Keratinocyte (primary cell): ENCODE measurements at regions not wholly inside any gene's neighbourhood (a gene's known extent, or its start where the extent isn't known, plus 50 kb on each side); places are given as distances from the start of the nearest gene placed in this dataset.

Experiments
- DNase-seq: peaks from one replicate; pipeline ENCODE4 v3.0.0-alpha.2; 2011; ENCODE audit warnings: low read depth, missing footprints, low spot score
- FAIRE-seq: peaks from 2 replicates; lab custom pipeline; 2011; peaks lifted over from hg19 to GRCh38; lab: Jason Lieb, UNC
- H2AFZ ChIP-seq: 2 replicates; pipeline ENCODE4 v1.6.0; 2012; ENCODE audit warnings: low read length, control low read depth, inconsistent platforms; ENCODE audit not compliant: control insufficient read depth
- H3K27ac ChIP-seq: 2 replicates; pipeline ENCODE4 v1.5.1; 2011; ENCODE audit warnings: low read length; ENCODE audit not compliant: control insufficient read depth, insufficient read depth
- H3K27me3 ChIP-seq: 3 replicates; pipeline ENCODE4 v1.6.0; 2011; ENCODE audit warnings: low read length; ENCODE audit not compliant: control insufficient read depth, insufficient read depth; ENCODE audit errors: extremely low read depth
- H3K36me3 ChIP-seq, 2 experiments: 2 replicates in 1 of 2; 3 replicates in 1 of 2; pipeline ENCODE4 v1.5.1; 2011; ENCODE audit warnings: low read length in 2 of 2, mild to moderate bottlenecking in 1 of 2; ENCODE audit not compliant: control insufficient read depth in 2 of 2, insufficient read depth in 2 of 2; ENCODE audit errors: extremely low read depth in 1 of 2
- H3K4me1 ChIP-seq: 3 replicates; pipeline ENCODE4 v1.5.1; 2011; ENCODE audit warnings: low read length; ENCODE audit not compliant: control insufficient read depth, insufficient read depth; ENCODE audit errors: extremely low read depth
- H3K4me2 ChIP-seq: 3 replicates; pipeline ENCODE4 v1.6.0; 2011; ENCODE audit warnings: low read depth, low read length; ENCODE audit not compliant: control insufficient read depth, insufficient read depth; ENCODE audit errors: extremely low read depth
- H3K4me3 ChIP-seq, 3 experiments: fragments of 200-600 bp in 1 of 3; sonication (generic) in 1 of 3; 2 replicates in 2 of 3; 3 replicates in 1 of 3; pipeline ENCODE4 v1.5.1; 2011 to 2016; ENCODE audit warnings: low read length in 3 of 3, mild to moderate bottlenecking in 3 of 3, control low read depth in 2 of 3, inconsistent platforms in 1 of 3, low read depth in 1 of 3, mixed read lengths in 1 of 3, mixed run types in 1 of 3, moderate library complexity in 1 of 3; ENCODE audit not compliant: control insufficient read depth in 2 of 3, insufficient read depth in 2 of 3; ENCODE audit errors: extremely low read depth in 1 of 3
- H3K79me2 ChIP-seq: 2 replicates; pipeline ENCODE4 v1.6.0; 2012; ENCODE audit warnings: low read length; ENCODE audit not compliant: control insufficient read depth, insufficient read depth
- H3K9ac ChIP-seq: 3 replicates; pipeline ENCODE4 v1.6.0; 2011; ENCODE audit warnings: low read length; ENCODE audit not compliant: control insufficient read depth, insufficient read depth; ENCODE audit errors: extremely low read depth
- H3K9me1 ChIP-seq: 3 replicates; pipeline ENCODE4 v1.6.0; 2011; ENCODE audit warnings: low read length; ENCODE audit not compliant: control insufficient read depth, insufficient read depth; ENCODE audit errors: extremely low read depth
- H3K9me3 ChIP-seq: 2 replicates; pipeline ENCODE4 v1.5.1; 2012; ENCODE audit warnings: low read depth, low read length; ENCODE audit not compliant: control insufficient read depth
- H4K20me1 ChIP-seq: 3 replicates; pipeline ENCODE4 v1.6.0; 2011; ENCODE audit warnings: low read length; ENCODE audit not compliant: control insufficient read depth, insufficient read depth; ENCODE audit errors: extremely low read depth
- EZH2 ChIP-seq: IDR thresholded peaks from one replicate; pipeline ENCODE4 v1.6.1; 2012; ENCODE audit warnings: inconsistent platforms, mild to moderate bottlenecking, low read length, moderate library complexity
- dilution Hi-C: fragments of 300-500 bp; cut with MboI; formaldehyde crosslinking; loops from one replicate; pipeline ENCODE4 v1.7.0; 2020; ENCODE audit warnings: low sequenced_read_pairs; ENCODE audit not compliant: extremely low pct_ligation_motif_present
- TF ChIP-seq, protein P1 (sequence below), 3 experiments: IDR thresholded peaks in 1 of 3; conservative IDR thresholded peaks in 1 of 3; optimal IDR thresholded peaks in 1 of 3; 2 replicates in 2 of 3; 3 replicates in 1 of 3; pipeline versions ENCODE3 to v1.5.1; 2011; ENCODE audit warnings: low read length in 3 of 3, mild to moderate bottlenecking in 3 of 3, moderate library complexity in 2 of 3, control low read depth in 1 of 3, inconsistent platforms in 1 of 3; ENCODE audit not compliant: insufficient read depth in 2 of 3; ENCODE audit errors: extremely low read depth in 1 of 3

DNA sequence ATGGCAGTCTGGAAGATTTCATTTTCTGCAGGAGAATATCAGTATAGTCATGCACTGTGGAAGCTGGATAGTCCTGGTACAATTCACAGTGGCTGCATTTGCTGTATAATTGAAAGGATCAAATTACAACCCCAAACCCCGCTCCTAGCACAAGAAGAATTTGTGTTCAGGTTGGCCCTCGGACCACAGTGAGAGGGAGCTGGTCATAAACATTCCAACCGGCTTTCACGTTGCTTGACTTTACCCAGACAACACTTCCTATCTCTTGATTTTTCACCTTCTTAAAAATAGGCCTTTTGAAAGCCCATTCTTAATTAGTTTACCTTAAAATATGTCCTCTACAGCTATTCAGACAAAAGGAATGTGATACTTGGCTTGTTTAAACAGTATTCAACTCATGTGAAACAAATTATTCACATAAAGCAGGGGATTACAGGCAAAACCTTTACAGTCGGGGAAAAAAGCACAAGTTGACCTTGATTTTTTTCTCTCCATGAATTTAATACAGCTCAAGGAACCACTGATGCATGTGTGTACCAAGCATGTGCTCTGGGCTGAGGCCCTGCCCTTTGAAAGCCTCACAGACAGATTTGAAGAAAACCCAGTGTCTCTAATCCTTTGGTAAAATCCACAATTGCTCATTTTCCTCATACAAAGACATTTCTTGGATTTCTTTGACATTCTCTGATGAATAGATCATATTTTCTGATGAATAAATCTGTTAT is 143.0 kb upstream of the SOX11 start:
- Histone ChIP-seq H3K4me2 (no peak overlapping the region), H3K27me3 (no peaks in the 10 kb centered on the region), H2AFZ (no peak overlapping the region), H3K36me3 (no peaks in the 10 kb centered on the region), H3K9ac (no peak overlapping the region), H4K20me1 (no peaks in the 10 kb centered on the region), H3K4me1 (no peaks in the 10 kb centered on the region), H3K9me3 (no peaks in the 10 kb centered on the region), H3K27ac (no peak overlapping the region), H3K79me2 (no peaks in the 10 kb centered on the region), H3K4me3 (no peak overlapping the region), H3K9me1 (no peaks in the 10 kb centered on the region)
- TF ChIP-seq, protein P1, sequence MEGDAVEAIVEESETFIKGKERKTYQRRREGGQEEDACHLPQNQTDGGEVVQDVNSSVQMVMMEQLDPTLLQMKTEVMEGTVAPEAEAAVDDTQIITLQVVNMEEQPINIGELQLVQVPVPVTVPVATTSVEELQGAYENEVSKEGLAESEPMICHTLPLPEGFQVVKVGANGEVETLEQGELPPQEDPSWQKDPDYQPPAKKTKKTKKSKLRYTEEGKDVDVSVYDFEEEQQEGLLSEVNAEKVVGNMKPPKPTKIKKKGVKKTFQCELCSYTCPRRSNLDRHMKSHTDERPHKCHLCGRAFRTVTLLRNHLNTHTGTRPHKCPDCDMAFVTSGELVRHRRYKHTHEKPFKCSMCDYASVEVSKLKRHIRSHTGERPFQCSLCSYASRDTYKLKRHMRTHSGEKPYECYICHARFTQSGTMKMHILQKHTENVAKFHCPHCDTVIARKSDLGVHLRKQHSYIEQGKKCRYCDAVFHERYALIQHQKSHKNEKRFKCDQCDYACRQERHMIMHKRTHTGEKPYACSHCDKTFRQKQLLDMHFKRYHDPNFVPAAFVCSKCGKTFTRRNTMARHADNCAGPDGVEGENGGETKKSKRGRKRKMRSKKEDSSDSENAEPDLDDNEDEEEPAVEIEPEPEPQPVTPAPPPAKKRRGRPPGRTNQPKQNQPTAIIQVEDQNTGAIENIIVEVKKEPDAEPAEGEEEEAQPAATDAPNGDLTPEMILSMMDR (optimal IDR thresholded peaks at IDR 0.05 in 1 of 3, IDR thresholded peaks at IDR 0.05 in 1 of 3, conservative IDR thresholded peaks at IDR 0.05 in 1 of 3; ENCODE audit: extremely low read depth in 1 of 3, insufficient read depth in 2 of 3, low read length in 3 of 3): no peak
- TF ChIP-seq EZH2: no peak
- FAIRE-seq (no peak), DNase-seq (no peak)
- dilution Hi-C loops: no loop called here

DNA sequence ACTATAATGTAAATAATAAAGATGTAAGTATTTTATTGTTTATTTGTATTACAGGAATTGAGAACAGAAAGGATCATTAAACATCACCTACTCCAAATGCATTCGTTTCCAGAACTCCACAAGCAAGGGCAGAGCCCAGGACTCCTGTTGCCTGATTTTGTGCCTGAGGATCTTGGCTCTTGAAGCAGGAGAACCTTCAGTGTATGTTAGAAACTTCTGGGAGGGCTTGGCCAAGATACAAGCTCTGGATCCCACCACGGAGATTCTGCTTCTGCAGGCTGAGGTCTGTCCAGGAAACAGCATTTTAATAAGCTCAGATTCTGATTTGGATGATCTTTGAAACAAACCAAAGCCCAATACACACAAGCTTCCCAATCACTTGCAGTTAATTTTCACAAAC is 142.4 kb upstream of the SOX11 start:
- no peaks in the 10 kb centered on the region for H3K79me2 ChIP-seq
- H3K4me1 ChIP-seq: no peaks in the 10 kb centered on the region
- H3K4me3 ChIP-seq: no peak overlapping the region
- TF ChIP-seq EZH2: no peak
- TF ChIP-seq, protein P1 (optimal IDR thresholded peaks at IDR 0.05 in 1 of 3, IDR thresholded peaks at IDR 0.05 in 1 of 3, conservative IDR thresholded peaks at IDR 0.05 in 1 of 3; ENCODE audit: extremely low read depth in 1 of 3, insufficient read depth in 2 of 3, low read length in 3 of 3): no peak
- no peaks in the 10 kb centered on the region for H3K36me3 ChIP-seq
- H3K9ac ChIP-seq: no peak overlapping the region
- no peaks in the 10 kb centered on the region for H3K9me3 ChIP-seq
- no peaks in the 10 kb centered on the region for H3K9me1 ChIP-seq
- no peaks in the 10 kb centered on the region for H3K27me3 ChIP-seq
- dilution Hi-C loops: no loop called here
- no peaks in the 10 kb centered on the region for H4K20me1 ChIP-seq
- no peak overlapping the region for H3K4me2 ChIP-seq
- no peak overlapping the region for H2AFZ ChIP-seq
- DNase-seq (no peak), FAIRE-seq (no peak)
- H3K27ac ChIP-seq: no peak overlapping the region
